Activated naive CD4-positive, alpha-beta T cell treated with Interleukin-2 at 50 U/mL for 16 hours (primary cell): ENCODE measurements at regions not wholly inside any gene's neighbourhood (a gene's known extent, or its start where the extent isn't known, plus 50 kb on each side); places are given as distances from the start of the nearest gene placed in this dataset.

Source experiments
- DNase-seq: peaks from one replicate; pipeline ENCODE4 v3.0.0-alpha.2; 2020

- no peak for DNase-seq
Measured at GRCh38 chr21:27725916-27726315, 759.0 kb upstream of the ADAMTS5 start.

- DNase-seq = no peak
Measured at GRCh38 chr21:27722095-27722494, 755.2 kb upstream of the ADAMTS5 start.

- DNase-seq = no peak
Measured at GRCh38 chr21:27721675-27722074, 754.8 kb upstream of the ADAMTS5 start.

GRCh38 chr21:27719226-27719625 is 752.3 kb upstream of the ADAMTS5 start:
- no peak for DNase-seq

GRCh38 chr21:27715131-27715530 is 748.2 kb upstream of the ADAMTS5 start:
- no peak for DNase-seq

- DNase-seq = no peak
Measured at GRCh38 chr21:27713154-27714109, 746.5 kb upstream of the ADAMTS5 start.

- no peak for DNase-seq
Measured at GRCh38 chr21:27704567-27705166, 737.8 kb upstream of the ADAMTS5 start.

GRCh38 chr21:27703791-27704190 is 736.9 kb upstream of the ADAMTS5 start:
- DNase-seq = no peak

- DNase-seq = peak; percentile 40
Measured at GRCh38 chr21:27700974-27701614, 734.2 kb upstream of the ADAMTS5 start.

- DNase-seq = no peak
Measured at GRCh38 chr21:27695246-27695645, 728.4 kb upstream of the ADAMTS5 start.

- DNase-seq = no peak
Measured at GRCh38 chr21:27694667-27695066, 727.8 kb upstream of the ADAMTS5 start.

GRCh38 chr21:27693376-27693775 is 726.5 kb upstream of the ADAMTS5 start:
- no peak for DNase-seq

GRCh38 chr21:27691516-27691915 is 724.6 kb upstream of the ADAMTS5 start:
- DNase-seq = no peak

GRCh38 chr21:27691006-27691405 is 724.1 kb upstream of the ADAMTS5 start:
- DNase-seq = no peak

- DNase-seq = no peak
Measured at GRCh38 chr21:27690426-27690825, 723.5 kb upstream of the ADAMTS5 start.

GRCh38 chr21:27688773-27689172 is 721.9 kb upstream of the ADAMTS5 start:
- DNase-seq = no peak

- no peak for DNase-seq
Measured at GRCh38 chr21:27683292-27683691, 716.4 kb upstream of the ADAMTS5 start.

GRCh38 chr21:27681841-27682240 is 715.0 kb upstream of the ADAMTS5 start:
- DNase-seq = no peak

- DNase-seq = no peak
Measured at GRCh38 chr21:27681038-27681437, 714.1 kb upstream of the ADAMTS5 start.

- DNase-seq = no peak
Measured at GRCh38 chr21:27680181-27680580, 713.3 kb upstream of the ADAMTS5 start.

- no peak for DNase-seq
Measured at GRCh38 chr21:27678511-27678910, 711.6 kb upstream of the ADAMTS5 start.

- no peak for DNase-seq
Measured at GRCh38 chr21:27677546-27677945, 710.7 kb upstream of the ADAMTS5 start.

GRCh38 chr21:27675306-27675705 is 708.4 kb upstream of the ADAMTS5 start:
- no peak for DNase-seq
